ENCODE measurements at regions not wholly inside any gene's neighbourhood (a gene's known extent, or its start where the extent isn't known, plus 50 kb on each side); places are given as distances from the start of the nearest gene placed in this dataset.

- Mint-ChIP-seq H3K27me3 (no peaks in the 10 kb centered on the region), H3K9me3 (ENCODE audit: low read depth) (peaks cover 18% of the 10 kb centered on the region), H3K27ac (no peak overlapping the region), H3K4me1 (ENCODE audit: low read depth) (no peaks in the 10 kb centered on the region), H3K4me3 (ENCODE audit: low read depth) (no peak overlapping the region), H3K36me3 (ENCODE audit: insufficient read depth) (no peaks in the 10 kb centered on the region)
- no peak for DNase-seq (ENCODE audit: low spot score, unreplicated experiment)
- TF ChIP-seq, protein P1, sequence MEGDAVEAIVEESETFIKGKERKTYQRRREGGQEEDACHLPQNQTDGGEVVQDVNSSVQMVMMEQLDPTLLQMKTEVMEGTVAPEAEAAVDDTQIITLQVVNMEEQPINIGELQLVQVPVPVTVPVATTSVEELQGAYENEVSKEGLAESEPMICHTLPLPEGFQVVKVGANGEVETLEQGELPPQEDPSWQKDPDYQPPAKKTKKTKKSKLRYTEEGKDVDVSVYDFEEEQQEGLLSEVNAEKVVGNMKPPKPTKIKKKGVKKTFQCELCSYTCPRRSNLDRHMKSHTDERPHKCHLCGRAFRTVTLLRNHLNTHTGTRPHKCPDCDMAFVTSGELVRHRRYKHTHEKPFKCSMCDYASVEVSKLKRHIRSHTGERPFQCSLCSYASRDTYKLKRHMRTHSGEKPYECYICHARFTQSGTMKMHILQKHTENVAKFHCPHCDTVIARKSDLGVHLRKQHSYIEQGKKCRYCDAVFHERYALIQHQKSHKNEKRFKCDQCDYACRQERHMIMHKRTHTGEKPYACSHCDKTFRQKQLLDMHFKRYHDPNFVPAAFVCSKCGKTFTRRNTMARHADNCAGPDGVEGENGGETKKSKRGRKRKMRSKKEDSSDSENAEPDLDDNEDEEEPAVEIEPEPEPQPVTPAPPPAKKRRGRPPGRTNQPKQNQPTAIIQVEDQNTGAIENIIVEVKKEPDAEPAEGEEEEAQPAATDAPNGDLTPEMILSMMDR (IDR thresholded peaks at IDR 0.05; ENCODE audit: unreplicated experiment): no peak
Observed at GRCh38 chr15:49793943-49794342, 173.1 kb downstream of the DTWD1 start.

DNA sequence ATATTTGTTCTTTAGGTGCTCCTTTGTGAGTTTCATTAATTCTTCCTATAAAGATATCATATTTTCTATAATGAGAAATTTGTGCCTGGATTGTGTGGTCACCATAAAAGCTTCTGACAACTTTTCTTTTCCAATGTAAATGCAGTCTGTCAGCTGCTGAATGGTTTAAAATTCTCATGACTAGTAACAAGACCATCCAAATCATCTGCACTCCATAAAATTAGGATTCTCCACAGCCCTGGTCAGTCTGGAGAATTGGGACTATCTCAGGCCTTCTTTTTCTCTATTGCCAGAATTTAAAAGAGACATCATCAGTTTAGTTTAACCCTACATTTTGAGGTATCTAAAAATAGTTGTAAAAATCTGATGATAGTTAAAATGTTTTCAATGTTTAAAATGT, 180.9 kb downstream of the DTWD1 start:
- Mint-ChIP-seq H3K9me3 (ENCODE audit: low read depth) (peaks cover 16% of the 10 kb centered on the region), H3K27ac (no peak overlapping the region), H3K27me3 (no peaks in the 10 kb centered on the region), H3K4me3 (ENCODE audit: low read depth) (no peak overlapping the region), H3K36me3 (ENCODE audit: insufficient read depth) (peaks cover 1% of the 10 kb centered on the region), H3K4me1 (ENCODE audit: low read depth) (no peaks in the 10 kb centered on the region)
- TF ChIP-seq, protein P1 (IDR thresholded peaks at IDR 0.05; ENCODE audit: unreplicated experiment): no peak
- DNase-seq (ENCODE audit: low spot score, unreplicated experiment): no peak

Measured in progenitor cell of endocrine pancreas (in vitro differentiated cells).